HT1080 (cell line): ENCODE measurements at regions not wholly inside any gene's neighbourhood (a gene's known extent, or its start where the extent isn't known, plus 50 kb on each side); places are given as distances from the start of the nearest gene placed in this dataset.
"Not testable (repeated sequence)": the region's sequence is repeated elsewhere in the genome, so short reads cannot be mapped to it uniquely, and the experiment has no call there.

Experiments
- DNase-seq: peaks from one replicate; pipeline ENCODE4 v3.0.0-alpha.2; 2015; ENCODE audit warnings: low read depth

DNA sequence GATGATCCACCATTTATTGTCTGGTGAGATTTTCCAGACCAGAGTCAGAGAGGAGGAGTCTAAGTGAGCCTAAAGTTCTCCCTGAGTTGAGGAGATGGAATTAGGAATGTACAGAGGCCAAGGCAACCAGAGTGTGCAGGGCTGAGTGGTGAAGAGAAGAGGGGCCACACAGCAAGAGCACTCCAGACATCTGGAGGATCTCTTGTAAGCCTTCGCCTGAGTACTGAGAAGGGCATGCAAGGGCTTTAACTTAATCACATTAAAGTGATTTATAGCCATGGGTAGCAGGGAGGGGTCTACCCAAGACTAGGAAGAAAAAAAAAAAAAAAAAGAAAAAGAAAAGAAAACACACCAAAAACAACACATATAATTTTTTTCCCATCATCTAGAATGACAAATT is 1190.4 kb downstream of the GATA3 start:
- no peak for DNase-seq

DNA sequence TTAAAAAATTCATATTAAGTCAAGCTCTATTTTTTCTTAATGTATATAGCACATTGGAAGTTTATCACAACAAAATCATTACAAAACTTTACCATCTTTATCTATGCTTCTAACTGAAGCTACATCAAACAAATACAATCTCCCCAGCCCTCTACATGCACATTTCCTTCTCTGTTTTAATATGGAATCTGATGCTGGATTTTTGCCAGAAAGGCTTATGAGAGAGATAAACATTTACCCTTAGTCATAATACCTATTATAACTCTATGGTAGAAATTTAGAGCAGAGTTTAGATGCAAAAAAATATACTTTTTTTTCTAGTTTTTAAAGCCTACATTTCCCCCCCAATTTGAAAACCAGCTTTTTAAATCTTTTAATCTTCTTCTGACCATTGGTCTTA is 1198.6 kb downstream of the GATA3 start:
- peak; percentile 8 for DNase-seq

DNA sequence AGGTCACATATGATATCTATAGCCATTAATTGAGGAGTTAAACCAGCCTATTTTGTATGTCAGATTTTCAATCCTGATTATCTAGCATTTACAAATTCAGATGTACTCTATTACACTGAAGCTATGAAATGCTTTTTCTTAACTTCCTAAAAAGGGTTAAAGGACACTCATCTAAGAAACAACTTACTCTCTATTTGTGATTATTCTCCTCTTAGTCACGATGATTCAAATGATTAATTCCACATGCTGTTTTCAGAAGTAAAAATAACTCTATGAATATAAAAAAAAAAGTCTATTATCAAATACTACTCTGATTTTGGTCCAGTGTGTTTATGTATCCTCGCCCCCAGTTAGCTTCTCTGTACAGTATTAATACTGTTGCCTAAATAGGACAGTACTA is 1199.9 kb downstream of the GATA3 start:
- peak; percentile 44 for DNase-seq

DNA sequence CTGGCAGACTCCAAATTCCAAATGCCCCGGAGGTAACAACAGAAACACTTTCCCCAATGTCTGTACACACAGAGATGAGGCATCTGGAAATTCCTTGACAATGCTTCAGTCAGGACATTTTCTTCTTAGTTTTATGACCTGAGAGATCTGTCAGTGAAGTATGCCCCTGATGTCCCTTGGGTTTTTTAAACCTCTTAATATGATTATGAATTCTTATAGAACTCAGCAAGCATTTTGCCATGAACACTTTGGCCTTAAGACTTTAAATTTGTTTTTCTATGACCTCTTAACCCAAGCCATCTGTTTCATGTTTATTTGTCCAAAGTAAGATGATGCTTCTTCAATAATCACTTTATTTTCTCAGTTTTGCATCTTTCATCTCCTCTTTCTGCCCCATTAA is 1206.2 kb downstream of the GATA3 start:
- DNase-seq: no peak

DNA sequence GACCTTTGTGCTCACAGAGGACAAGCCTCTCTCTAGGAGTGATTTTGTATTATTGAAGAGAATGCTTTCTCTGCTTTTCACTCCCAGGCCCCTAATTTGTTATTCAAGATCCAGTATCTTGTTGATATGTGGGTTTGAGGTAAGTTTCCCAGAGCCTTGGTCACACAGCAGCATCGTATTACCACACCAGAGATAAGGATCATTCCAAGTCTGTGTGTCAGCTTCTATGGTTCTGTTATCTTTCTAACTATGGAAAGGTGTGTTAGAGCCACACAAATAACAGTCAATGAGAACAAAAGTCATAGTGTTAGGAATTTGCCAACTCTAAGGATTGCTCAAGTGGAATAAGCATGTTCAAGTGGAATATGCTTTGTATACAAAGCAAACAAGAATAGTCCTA is 1208.3 kb downstream of the GATA3 start:
- no peak for DNase-seq

DNA sequence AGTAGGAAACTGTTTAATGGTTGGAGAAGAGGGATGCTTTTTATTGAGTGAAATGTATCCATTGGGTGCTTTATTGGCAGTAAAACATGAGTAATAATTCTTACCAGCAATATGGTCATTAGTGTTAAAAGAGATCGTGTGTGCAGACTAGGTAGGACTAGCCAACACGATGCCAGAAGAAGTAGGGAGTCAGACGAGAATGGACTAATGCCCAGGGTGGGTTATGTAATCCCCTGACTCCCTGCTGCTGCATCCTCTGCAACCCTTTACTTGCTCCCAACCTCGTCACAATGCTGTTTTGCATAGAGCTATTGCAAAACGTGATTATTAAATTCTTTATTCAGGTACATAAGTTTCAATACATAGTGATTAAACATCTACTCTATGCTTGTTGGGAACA is 1213.7 kb downstream of the GATA3 start:
- no peak for DNase-seq

DNA sequence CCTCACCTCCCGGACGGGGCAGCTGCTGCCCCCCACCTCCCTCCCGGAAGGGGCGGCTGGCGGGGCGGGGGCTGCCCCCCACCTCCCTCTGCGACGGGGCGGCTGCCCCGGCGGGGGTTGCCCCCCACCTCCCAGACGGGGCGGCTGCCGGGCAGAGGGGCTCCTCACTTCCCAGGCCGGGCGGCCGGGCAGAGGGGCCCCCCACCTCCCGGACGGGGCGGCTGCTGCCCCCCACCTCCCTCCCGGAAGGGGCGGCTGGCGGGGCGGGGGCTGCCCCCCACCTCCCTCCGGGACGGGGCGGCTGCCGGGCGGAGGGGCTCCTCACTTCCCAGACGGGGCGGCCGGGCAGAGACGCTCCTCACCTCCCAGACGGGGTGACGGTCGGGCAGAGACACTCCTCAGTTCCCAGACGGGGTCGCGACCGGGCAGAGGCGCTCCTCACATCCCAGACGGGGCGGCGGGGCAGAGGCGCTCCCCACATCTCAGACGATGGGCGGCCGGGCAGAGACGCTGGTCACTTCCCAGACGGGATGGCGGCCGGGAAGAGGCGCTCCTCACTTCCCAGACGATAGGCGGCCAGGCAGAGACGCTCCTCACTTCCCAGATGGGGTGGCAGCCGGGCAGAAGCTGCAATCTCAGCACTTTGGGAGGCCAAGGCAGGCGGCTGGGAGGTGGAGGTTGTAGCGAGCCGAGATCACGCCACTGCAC is 1218.8 kb downstream of the GATA3 start:
- not testable (repeated sequence) for DNase-seq

DNA sequence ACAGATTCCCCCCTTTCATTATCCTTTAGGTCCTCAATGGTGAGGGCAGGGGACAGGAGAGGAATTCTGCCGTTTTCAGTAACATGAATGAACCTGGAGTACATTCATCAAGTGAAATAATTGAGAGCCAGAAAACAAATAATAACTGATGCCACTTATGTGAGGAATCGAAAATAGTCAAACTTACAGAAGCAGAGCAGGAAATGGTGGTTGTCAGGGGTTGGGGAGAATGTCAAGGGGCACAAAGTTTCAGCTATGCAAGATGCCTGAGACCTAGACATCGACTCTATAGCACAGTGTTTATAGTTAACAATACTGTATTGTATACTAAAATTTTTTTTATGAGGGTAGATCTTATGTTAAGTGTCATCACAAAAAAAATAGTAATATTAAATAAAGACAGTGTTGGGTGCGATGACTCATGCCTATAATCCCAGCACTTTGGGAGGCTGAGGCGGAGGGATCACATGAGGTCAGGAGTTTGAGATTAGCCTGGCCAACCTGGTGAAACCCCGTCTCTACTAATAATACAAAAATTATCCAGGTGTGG is 1219.8 kb downstream of the GATA3 start:
- DNase-seq: peak; percentile 11

DNA sequence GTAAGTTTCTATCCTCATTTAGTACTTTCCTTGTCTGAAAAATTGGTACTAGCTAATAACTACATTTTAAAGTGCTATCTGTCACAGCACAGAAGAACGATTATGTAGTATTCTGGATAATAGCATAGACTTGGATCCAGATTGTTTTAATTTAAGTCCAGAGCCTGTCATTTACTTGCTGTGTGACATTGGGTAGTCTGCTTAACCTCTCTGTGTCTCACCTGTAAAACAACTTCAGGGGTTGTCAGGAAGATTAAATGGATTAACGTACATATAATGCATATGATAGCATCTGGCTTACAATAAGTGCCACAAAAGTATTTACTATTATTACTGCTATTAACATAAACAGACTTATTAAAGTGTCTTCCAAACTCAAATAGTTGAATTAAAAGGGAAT is 1221.4 kb downstream of the GATA3 start:
- DNase-seq: no peak

DNA sequence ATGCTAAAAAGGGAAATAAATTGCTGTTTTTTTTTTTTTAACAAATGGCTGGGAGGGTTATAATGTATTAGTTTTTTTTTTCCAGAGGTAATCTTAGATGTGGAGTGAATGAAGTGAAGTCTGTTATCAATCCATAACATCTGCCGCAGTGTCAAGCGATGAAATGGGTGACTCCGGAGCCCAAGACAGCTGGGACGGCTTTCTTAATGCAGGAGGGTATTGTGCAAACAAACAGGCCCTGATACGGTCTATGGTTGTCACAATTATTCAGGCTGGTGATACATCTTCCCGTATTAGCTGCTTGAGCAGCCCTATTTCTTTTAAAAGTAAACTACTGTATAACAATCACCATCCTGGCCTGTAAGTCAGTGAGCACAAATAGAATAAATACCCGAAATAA is 1231.2 kb downstream of the GATA3 start:
- no peak for DNase-seq

DNA sequence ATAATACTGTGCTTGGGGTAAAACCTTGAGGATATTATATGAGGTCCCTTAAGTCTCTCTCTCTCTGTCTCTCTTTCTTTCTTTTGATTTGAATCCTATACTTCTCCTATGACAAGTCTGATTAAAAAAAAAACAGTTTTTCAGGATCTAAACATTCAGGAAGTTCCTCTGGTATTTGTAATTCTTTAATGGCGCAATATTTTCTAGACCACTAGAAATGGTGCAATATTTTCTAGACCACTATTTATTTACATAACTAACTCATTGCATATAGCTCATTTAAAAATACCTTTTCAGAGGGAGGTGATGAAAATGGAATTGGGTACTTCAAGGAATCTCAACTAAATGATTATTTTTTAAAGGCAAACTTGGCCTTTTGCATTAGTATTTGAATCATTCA is 1235.3 kb downstream of the GATA3 start:
- no peak for DNase-seq

DNA sequence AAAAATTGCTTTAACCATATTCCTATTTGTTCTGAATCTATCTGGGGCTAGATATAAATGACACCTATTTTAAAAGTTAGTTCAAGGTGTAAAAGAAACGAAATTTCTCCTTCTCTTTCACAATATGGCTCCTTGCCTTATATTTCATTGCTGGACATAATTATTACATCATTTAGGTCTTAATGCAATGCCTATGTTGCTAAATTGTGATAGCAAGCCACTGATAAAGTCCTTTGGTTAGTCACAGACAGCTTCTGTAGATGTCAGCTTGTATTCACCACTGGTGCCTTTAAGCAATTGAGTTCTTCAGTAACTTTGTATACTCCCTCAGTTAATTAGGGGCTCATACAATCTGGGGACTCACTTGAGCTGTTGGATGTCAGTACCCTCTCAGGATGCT is 1236.6 kb downstream of the GATA3 start:
- no peak for DNase-seq

DNA sequence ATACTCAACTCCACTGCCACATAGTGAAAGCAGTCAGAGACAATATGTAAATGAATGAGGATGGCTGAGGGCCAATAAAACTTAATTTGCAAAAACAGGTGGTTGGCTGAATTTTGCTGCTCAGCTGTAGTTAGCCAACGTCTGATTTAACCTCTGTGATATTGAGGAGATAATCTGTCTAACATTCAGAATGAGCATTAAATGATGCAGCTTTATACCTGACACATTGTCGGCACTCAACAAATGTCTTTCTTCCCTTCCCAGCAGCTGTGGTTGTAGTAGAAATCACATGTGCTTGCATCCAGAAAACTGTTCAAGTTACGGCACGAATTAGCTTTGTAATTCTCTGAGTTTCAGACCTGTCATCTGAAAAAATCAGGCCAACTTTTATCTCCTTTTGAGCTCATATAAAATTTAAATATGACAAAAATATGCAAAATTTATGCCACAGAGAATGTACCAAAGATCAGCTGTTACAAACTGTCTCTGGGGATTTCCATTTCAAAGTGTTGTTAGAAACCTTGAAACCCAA is 1239.7 kb downstream of the GATA3 start:
- no peak for DNase-seq

DNA sequence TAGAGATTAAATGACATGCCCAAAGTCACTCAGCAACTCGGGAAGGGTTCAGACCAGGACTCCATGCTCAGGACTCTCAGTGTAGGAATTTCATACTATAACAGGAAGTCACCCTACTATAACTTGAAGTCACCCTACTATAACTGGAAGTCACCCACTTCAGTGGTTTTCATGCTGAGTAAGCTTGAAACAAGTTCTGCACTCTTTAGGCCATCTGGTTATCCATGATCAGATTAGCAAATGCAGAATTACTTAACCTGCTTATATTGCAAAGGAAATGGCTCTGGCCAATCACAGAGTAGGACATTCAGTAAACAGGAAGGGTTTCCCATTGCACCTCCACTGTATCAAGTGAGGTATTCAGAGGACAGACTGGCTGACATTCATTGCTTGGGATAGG is 1240.4 kb downstream of the GATA3 start:
- DNase-seq: no peak

DNA sequence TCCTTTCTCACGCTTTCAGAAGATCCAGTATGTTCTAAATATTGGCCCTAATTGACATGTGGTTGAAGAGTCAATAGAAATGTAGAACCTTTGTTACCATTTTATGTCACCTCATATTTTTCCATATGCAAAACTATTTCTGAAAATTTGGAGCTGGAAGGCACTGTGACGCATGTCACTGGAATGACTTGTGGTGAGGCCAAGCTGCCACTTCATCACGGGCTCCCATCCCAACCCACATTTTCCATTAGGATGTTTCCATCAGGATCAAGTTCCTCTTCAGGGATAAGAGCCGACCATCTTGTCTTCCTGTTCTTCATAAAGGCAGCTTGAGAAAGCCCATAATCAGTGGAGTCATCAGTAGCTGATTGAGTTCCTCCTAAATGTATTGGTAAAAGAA is 1241.7 kb downstream of the GATA3 start:
- DNase-seq: peak; percentile 70

DNA sequence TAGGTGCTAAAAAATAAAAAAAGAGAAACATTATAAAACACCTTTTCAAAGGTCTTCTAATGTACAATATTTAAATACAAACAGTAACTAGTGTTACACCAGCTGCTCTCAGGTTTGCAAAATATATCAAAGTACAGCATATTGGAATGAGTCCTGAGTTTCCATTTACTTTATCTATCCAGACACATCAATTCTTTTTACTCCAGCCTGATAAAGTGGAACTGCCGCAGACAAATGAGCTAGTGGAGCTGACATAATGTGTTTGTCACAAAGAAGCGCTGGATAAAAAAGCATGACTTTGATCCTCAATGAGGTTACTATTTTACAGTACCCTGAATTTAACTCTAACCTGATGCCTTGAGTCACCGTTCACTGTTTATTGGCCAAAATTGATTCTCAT is 1243.1 kb downstream of the GATA3 start:
- DNase-seq: no peak

DNA sequence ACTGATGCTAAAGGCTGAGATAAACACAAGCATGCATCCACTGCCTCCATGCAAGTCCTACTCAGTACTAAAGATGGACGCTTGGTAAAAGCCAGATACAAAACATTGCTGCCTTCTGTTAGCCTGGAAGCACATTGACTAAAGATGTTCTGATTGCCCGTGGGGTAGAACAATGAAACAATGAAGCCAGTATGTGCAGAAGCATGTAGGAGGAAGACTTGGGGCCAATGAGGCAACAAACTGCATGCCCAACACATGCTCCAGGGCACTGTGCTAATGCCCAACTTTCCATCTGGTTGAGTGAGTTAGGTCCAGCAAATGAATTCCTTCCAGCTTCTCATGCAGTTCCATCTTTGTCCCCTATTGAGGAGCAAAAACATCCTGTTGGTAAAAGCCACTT is 1245.5 kb downstream of the GATA3 start:
- no peak for DNase-seq

DNA sequence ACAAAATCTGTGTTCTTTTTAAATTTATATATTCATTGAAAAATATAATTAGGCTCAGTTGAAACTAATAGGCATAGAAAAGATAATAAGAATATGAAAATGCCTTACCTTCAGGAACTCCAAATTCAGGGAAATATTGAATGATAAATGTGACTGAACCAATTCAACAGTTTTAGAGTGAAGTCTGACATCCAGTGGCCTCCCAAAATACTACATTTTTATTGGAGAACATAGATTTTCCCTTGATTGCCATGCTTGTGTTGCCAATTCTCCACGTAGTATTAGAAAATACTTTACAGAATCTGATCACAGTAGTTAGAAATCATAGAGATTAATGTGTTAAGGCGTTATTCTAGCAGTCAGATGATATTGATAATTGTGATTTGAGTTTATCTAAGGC is 1246.7 kb downstream of the GATA3 start:
- no peak for DNase-seq

DNA sequence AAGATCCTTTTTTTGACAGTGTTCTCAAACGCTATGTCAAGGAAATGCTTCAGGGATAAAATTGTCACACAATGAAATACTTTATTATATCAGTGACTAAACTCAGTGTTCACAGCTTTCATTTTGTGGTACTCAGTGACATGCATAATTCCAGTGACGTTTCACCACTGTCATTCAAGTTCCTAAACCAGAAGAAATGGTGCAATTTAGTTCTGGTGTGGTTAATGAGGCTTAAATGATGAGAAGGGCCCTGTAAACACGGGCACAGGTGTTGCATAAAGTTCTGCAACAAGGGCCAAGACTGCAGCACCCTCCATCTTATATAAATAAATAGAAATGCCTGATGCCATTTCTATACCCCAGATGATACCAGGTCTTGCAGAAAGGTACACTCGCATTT is 1247.1 kb downstream of the GATA3 start:
- no peak for DNase-seq

DNA sequence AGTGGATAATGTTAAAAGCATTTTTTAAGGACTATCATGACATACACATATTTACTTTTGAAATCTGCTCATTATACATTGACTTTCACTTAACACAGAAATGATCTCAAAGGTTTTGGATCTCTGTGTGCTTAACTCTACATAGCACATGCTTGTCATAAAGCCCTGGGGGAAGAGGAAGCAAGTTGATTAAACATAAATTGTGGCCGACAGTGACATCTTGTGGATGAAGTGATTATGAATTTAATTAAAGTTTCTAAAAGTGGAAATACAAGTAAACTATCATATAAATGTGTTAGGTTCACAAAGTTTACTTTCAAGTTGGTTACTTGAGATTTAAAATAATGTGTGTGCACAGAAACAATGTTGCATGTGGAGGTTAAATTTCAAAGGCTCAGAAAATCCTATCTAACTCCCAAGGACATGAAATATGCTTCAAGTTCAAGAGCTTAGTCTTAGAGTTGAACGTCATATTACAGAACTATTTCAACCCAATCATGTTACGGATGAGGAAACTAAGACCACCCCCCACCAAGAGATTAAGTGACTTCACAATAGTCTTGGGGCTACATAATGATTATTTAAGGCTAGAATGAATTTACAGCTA is 1247.8 kb downstream of the GATA3 start:
- DNase-seq: peak; percentile 56

DNA sequence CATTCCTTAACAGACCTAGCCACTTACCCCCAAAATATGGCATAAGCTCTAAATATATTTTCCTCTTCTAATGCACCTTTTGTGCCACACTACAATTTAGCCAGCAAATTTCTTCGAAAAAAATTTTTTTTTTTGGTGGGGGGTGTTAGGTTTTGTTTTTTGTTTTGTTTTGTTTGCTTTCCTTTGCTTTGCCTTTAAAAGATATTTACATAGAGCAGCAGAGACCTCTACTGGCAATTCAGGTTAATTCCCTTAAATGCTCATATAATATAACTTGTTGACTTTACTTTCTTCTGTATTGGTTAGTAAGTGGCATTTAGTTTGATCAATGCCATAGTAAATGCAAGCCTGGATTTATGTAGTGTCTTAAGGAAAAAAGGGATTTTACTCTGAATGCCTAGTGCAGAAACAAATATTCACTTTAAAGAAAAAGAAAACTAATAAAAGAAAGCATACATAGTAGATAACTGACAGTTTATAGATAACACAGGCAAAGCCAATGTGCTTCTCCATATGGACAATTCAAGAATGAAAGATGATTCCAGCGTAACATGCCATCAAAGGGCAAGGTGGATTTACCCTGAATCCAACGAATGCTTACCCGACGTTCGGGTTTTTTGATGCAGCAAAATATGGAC is 1250.6 kb downstream of the GATA3 start:
- no peak for DNase-seq

DNA sequence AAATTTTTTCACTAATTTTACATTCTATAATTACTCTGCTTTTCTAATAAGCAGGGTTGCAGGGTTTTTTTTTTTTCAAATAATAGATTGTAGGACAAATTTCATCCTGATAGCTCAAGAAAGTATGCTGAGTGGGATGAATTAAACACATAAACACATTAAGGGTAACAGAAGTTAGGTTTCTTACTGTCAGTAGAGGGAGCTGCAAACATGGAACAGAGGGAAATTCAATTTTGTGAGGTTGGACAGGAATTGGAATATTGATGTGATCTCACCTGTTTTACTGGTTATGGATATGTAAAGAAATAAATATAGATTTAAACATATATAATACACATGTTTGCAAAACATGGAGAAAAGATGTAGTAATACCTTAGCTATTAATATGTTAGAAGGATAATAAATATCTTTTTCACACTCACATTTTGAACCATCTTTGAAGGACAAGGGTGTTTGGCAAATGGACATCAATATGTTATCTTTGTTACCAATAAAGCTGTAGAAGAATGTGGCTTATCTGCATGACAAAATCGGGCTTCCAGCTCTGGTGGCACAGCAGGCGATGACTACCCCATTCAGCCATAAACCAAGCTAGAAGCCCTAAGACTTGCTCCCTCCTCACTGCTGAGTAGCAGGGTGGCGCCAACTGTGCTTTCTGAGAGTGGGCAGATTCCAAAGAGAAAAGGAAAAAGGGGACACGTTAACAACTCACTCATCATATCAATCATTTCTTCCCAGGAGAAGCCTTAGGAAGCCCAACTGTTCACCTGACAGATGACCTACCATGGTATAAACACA is 1257.4 kb downstream of the GATA3 start:
- DNase-seq: no peak
